GM19452 (cell line): ENCODE measurements at regions not wholly inside any gene's neighbourhood (a gene's known extent, or its start where the extent isn't known, plus 50 kb on each side); places are given as distances from the start of the nearest gene placed in this dataset.

Experiments used
- ATAC-seq: cut with Tn5 transposase; IDR thresholded peaks from one replicate; pipeline ENCODE4 v1.9.1; 2021; ENCODE audit not compliant: unreplicated experiment

DNA sequence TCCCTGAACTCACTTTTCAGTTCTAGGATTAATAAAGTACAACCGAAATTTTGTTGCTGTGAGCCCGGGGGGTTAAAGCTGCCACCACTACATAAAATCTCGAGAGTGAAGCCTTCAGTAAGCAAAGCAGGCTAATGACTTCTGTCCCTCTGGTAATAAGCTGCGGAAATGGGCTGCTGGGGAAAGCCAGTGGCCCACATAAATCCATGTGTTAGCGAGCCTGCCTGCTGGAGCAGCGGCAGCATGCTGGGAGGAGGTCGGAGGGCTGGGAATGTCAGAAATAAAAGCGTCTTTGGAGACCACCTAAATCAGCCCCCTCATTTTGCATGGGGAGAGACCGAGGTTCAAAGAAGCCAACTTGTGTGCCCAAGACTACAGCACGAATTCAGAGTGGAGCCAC lies 371.7 kb downstream of the TNS1 start:
- ATAC-seq: no peak

DNA sequence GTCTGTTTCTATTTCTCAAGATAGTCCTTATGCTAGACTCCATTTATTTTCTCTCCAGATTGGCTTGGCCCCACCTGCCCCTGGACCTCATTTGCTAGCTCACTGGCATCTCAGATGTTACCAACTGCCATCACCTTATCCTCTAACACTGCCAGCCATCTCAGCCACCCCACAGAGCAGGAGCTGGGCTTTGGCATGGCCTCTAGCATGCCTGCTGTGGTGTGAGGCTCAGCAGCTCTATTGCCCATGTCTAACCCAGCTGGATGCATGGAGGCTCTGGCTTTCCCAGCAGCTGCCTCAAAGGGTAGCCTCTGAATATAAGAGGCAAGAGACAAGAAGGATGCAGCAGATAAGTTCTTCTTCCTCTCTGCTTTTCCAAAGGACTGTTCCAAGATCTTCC lies 373.4 kb downstream of the TNS1 start:
- no peak for ATAC-seq

DNA sequence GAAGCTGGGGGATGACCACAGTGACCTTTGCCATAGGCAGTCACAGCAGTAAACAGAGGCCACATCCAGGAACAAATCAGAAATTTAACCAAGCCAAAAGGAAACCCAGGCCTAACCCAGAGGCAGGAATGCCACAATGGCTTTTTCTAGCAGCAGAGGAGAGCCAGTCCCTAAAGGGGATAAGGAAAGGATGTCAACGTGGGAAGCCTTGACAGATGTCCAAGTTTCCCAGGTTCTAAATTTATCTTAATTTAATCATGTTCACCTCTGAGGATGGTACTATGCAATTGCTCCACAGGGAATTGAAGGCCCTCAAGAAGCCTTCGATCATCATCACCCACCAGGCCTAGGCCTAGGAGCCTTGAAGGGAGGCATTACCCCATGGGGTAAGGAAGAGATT lies 374.7 kb downstream of the TNS1 start:
- no peak for ATAC-seq

DNA sequence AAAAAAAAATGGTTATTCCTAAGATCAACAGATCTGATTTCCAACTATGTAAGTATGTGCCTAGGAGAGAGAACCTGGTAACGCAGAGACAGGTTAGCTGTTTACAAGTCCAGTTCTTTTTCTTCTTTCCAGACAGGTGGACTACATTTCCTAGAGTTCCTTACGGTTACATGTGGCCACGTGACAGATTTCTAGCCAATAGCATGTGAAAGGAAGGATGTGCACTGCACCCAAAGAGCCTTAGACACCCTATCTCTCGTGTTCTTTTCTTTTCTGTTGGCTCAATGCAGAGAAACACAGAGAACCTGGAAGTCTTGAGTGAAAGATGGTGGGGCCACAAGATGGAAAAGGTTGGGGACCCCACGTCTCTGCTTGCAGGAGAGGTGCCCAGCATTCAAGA lies 375.9 kb downstream of the TNS1 start:
- no peak for ATAC-seq

DNA sequence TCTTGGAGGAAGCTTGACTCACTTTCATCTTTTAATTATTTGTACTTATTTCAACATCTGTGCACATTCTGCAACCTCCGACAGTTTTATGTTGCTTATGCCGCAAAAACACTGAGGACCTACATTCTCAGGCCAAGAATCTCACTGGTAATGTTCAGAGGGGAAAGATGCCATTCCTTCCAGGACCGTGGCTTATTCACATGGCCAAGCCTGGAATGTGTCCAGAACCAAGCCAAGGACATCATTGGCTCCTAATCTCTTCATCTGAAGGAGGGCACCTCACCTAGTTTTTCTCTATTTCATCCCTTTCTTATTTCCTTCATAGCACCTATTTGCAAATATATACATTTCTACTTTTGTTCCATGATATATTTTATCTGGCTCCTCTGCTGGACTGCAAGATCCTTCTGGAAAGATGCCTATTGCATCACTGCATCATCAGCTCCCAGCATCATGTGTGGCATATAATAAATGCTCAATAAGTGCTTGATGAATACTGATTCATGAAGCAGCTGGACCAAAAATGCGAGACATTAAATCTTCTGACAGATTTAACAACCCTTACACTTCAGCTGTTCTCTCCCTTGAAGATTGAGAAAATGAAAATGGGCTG lies 377.1 kb downstream of the TNS1 start:
- ATAC-seq: no peak

DNA sequence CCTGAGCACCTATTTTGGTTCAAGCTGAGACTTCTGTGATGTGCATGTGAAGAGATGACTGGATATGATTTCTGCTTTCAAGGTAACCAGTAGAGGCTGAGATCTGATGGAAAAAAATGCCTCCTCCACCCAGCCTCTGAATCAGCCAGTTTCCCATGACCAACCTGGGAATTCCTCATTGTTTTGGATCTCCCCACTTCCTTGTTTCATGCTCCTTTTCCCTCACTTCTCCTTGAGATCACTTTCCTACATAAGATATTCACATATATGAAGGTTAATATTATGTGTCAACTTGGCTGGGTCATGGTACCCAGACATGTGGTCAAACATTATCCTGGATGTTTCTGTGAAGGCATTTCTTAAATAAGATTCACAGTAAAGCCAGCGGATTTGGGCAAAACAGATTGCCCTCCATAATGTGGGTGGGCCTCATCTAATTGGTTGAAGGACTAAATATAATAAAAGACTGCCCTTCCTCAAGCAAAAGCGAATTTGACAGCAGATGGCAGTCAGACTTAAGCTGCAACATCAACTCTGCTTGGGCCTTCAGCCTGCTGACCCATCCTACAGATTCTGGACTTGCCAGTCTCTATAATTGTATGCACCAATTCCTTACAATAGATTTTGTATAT lies 379.4 kb downstream of the TNS1 start:
- ATAC-seq: no peak

DNA sequence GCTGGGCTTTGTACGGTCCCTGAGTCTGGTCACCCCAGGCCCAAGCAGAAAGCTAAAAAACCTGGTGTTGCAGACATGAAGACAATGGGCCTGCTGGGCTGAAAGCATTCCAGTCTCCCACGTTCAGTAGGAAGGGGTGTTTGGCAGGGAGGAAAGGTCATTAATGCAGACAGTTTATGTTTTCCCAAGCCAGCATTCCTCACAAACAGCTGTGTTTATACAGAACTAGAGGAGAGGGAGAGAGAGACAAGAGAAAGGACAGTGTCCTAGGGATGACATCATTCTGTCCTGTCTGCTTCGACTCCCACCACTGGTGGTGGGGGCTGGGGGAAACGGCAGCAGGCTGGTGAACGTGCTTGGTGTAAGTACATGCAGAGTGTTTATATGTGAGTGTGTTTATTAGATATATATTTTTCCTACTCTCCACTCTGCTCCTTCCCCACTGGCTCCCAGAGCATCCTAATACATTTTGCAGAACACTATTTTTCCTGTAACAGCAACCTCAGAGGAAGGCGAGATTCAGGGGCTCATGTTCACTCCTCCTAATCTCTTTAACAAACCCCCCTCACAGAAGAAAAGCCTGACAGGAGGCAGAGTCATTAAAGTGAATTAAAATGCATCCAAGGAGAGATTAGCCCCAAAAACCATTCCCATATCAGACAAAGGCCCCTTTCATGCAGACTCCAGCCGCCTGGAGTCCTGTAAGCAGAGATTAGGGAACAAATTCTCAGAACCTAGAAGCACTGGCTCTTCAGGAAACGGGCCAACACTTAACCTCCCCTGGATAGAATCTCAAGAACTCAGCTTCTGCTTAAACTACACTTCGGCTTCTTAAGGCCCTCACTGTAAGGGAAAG lies 380.4 kb downstream of the TNS1 start:
- ATAC-seq: no peak

DNA sequence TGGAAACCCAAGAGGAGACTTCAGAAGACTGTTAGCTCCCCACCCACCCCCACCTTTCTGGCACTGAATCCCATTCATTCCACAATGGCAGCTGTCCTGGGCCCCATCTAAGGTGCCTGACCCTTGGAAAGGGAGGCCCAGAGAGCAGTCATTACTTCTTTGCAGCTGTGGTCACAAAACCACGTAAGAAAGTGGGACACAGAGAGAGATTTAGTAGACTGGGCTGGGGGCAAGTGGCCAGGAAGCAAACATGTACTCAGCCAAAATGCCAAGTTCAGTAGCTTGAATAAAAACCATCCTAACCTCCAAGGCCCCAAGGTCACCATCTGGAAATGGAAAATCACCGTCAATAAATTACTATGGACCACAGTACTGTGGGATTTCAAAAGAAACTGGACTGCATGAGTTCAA lies 381.4 kb downstream of the TNS1 start:
- ATAC-seq: no peak

DNA sequence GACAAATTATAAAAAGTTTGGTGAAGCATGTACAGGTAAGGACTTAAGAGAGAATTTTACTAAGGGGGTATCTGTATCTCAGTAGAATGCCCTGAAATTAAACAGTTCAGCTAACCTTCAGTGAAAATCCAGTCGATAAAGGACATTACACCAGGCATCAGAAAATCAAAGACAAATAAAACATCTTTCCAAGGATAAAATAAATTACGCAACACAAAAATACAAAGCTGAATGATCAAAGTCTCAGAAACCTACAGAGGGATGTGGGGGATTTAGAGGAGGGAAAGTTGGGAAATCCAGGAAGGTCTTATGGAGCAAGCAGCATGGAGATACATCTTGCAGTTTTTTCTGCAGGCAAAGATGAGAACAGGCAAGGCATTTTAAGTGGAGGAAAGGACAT lies 384.1 kb downstream of the TNS1 start:
- no peak for ATAC-seq

DNA sequence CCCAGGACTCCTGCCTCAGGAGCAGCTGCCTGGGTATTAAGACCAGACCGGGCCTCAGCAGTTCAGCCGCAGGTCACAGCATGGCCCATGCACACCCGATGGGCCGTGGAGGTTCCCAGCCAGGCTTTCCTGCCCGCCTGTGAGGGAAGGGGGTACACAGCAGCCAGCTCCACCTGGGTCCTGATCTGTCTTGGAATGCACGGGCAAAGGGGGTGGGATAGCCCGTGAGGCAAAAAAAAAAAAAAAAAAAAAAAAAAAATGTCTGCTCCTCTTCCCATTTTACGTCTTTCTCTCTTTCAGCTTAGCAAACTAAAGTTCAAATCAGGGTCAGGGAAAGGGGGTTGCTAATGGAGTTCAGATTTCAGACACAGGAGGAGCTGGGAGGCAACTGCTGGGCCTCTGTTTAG lies 385.2 kb downstream of the TNS1 start:
- no peak for ATAC-seq

DNA sequence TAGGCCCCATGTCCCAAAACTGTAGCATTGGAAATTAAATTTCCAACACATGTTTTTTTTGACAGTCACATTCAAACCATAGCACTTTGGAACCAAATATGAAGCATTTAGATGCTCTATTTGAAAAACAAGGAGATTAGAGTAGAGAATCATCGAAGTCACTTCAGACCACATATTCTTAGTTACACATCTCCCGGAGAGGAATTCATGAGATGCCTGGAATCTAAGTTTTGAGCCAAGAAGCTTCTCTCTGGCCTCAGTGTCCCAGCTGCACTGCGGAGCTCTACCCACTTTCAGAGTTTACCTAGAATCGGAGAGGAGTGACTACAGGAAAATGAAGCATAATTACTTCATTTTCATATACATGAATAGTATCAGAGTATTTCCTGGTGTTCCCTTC lies 385.9 kb downstream of the TNS1 start:
- no peak for ATAC-seq

DNA sequence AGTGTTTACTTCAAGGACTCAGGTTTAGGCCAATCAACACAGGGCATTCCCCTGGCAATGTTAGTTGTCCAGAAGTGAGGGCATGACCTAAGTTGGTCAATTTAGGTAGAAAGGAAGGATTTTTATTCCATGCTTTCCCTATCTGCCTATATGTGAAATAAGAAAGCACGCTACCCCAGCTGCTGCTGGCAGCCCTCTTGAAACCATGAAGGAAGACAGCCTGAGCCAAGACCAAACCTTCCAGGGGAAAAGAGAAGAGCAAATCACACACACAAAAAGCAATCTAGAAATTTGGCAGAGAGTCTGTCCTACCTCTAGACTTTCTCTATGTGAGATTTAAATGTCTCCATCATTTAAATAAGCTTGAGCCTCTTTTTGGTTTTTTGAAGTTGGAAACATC lies 387.6 kb downstream of the TNS1 start:
- ATAC-seq: no peak

DNA sequence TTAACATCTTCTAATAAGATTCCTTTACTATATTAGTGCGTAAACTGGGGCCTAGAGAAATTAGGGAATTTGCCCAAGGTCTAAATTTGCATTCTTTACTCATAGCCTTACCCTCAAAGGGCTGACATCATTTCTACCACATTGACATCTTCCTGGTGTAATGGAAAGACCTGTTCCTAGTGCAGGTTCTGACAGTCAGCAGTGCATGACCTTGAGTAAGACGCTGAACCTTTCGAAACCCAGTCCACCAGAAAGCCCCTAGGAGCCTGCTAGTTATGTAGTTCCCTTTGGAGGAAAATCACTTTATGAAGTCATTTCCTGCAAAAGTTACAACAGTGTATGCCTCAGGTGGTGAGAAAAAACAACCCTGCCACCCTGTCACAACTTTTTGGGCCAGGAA lies 388.3 kb downstream of the TNS1 start:
- ATAC-seq: peak; percentile 44

DNA sequence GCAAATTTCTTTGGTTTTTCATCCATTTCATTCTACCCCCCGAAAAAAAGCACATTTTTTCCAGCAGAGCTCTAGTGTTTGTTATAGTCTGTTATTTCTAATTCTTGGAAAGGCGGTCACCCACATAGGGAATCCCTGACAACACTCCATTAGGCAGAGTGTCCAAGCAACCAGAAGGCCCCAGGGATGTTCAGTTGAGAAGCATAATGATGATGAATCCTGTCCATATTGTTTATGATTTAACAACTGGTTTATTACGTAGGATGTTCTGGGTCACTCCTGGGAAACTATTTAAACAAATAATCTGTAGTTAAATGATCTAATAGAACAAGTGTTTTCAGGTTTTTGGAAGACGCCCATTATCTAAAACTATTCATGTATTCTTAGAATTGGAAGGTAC lies 388.7 kb downstream of the TNS1 start:
- no peak for ATAC-seq

DNA sequence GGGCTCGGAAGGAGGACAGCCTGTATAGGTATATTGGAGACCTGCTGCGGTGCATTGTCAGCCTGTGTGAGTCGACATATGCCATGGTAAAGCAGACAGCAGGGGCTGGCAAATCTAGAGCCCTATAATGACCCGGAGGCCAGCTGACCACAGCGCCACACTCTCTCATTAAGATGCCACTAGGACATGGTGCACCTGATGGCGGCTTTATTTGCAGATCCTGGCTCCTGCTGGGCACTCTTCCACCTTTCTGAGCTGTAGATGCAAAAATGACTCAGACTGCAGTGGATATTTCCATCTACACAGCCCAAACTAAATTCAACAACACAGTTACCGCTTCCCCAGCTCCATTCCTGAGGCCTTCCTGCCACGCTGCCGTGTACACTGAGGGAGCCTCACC lies 389.9 kb downstream of the TNS1 start:
- no peak for ATAC-seq

DNA sequence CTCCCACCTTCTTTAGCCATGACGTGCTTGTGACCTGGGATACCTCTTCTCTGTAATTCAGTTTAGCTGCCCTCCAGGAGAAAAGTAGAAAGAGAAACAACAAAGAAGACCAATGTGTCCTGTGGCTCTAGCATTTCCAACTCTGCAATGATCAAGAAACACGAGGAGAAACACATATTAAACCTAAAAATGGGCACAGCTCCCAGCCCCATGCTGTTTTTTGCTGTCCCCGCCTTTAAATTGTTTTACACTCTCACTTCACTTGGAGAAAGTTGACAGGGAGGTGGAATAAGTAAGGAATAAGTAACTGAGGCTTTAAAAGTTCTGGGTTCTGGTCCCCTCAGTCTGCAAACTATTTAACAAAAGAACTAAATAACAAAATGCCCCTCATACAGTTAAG lies 390.6 kb downstream of the TNS1 start:
- no peak for ATAC-seq

DNA sequence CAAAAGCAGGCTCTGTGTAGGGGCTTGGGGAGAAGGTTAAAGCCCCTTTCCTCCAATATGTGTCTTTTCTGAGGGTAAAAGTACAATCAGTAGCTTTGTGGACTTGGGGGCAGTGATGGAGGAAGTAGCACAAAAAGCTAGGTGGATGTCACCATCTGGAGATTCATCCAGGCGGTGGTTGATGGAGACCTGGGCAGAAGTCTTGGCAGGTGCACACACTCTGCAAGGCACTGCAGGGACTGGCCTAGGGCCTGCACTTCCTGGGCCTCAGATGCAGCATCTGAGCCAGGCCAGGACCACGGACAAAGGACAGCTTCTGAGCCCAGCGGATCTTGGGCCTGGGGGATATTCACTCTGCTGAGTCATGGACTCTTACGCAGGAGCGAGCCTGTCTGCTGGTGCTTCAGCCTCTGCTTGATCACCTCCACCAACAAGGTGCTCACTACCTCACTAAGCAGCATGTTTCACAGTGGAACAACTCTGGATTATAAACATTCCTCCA lies 391.1 kb downstream of the TNS1 start:
- ATAC-seq: no peak

DNA sequence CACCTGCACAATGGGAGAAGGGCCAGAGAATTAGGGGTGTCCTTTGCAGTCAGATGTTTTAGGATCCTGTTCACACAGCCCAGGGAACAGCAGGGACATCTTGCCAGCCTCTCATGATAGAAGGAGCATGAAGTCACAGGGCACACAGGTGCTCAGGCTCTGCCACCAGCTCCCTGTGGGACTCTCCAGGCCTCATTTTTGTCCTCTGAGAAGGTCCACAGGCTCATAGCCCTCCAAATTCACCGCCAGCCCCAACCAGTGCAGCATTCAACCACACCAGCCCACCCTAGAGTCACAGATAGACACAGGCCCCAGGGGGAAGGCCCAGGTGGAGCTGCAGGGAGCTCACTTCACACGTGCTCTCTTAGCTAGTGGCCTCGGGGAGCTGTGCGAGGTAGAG lies 391.7 kb downstream of the TNS1 start:
- ATAC-seq: no peak

DNA sequence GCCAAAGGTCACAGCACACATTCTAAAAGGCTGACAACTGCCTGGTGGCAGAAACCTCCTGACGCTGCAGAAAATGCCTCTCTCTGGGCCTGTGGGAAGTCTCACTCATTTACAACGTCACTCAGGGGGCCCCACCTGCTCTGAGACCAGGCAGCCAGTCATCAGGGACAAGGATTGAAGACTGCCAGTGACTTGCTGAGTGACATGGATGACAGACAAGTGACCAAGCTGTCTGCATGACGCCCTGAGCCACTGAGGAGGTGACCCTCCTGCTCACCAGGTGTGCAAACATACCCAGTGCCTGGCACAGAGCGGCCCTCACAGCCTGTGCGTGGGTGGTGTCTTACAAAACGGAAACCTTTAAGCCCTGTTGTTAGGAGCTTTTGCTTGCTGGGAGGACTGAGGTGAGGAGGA lies 392.4 kb downstream of the TNS1 start:
- ATAC-seq: peak; percentile 58

DNA sequence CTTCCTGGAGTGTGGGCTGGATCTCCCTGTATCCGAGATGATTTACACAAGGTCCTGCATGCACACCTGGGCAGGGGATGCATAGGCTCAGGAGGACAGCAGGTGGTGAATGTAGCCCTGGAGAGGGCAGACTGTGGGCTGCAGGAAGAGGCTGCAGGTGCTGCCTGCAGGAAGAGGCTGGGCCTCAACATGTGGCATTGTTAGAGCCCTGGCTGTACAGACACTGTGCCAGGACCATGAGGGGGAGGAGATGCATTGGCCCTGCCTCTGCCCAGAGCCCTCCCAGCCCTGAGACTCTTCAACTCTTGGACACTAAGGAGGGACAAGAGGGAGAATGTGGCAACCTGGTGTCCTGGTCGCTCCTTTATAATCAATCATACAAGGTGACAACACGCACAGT lies 392.8 kb downstream of the TNS1 start:
- ATAC-seq: no peak

DNA sequence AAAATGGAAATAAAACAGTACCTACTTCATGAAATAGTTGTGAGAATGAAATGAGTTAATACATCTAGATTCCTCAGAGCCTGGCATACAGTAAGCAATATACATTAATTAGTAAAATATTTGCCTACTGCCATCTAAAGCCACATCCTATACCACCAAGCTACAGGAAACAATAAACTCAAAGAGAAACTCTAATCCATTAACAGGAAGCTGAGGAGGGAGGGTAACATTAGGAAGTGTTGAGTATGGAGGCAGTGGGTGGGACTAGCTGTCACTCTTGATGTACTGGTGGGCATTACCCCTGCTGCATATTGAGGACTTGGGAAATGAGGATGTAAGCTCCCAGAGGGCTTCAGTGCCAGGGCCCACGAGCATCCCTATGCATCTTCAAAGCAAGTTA lies 396.5 kb downstream of the TNS1 start:
- no peak for ATAC-seq

DNA sequence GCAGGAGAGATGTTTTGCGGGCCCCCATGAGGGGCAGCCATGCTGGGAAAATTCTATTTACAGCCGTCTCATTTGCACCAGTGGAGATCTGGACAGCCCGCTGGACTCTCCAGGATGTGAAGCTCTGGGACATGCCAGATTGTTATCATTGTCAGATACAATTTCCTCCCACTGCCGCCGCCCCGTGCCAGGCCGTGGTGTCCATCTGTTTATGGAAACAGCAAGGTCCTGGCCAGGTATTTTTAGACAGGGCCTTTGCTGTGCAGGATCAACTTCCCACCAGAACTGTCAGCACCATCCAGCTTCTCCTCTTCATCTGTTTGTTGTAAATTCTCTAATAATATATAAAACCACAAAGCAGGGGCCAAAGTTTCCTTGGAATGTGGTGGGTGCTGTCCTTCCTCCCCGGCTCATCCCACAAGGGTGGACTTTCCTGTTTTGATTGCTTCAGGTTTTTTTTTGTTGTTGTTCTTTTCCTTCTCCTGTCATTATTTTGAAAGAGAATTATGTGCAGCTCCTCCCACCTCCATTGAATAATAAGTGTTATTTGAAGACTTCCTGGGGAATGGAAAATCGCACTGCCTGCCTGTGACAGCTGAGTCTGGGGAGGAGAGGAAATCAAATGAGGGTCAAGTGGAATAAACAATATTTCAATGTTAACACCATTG lies 398.1 kb downstream of the TNS1 start:
- ATAC-seq: no peak
